K562 (cell line): ENCODE measurements at regions not wholly inside any gene's neighbourhood (a gene's known extent, or its start where the extent isn't known, plus 50 kb on each side); places are given as distances from the start of the nearest gene placed in this dataset.

Source experiments
- ATAC-seq: fragments of 200-7000 bp; cut with Tn5 transposase; 3 replicates; pipeline ENCODE4 v1.9.1; 2020; ENCODE audit warnings: moderate library complexity
- BruUV-seq: library from RNA; stranded (reverse); fragments of 400-500 nt; replicated peaks from 2 replicates; lab custom pipeline; 2021; lab: Mats Ljungman, UMichigan
- CTCF ChIA-PET: fragments of 300-600 bp; formaldehyde crosslinking; extraction: SDS; loops from one replicate; lab custom pipeline; 2021; ENCODE audit warnings: low intra/inter-chr PET ratio; lab: Yijun Ruan, JAX
- POLR2A ChIA-PET: fragments of 300-600, 350-650 bp; sonication (Branson Sonifier 250); formaldehyde crosslinking; extraction: SDS; loops from one replicate; lab custom pipeline; 2021; ENCODE audit warnings: antibody characterized with exemption, inconsistent platforms; lab: Yijun Ruan, JAX
- DNase-seq, 4 experiments: peaks; one replicate each; pipeline versions ENCODE4 v3.0.0 to v3.0.0-alpha.2; 2011 to 2018; ENCODE audit warnings: low spot score in 3 of 4, mixed read lengths in 3 of 4; ENCODE audit errors: extremely low read depth in 1 of 4
- FAIRE-seq: peaks from 2 replicates; lab custom pipeline; 2011; peaks lifted over from hg19 to GRCh38; lab: Jason Lieb, UNC
- H2AFZ ChIP-seq: 2 replicates; pipeline ENCODE4 v1.6.0; 2011; ENCODE audit warnings: low read depth, low read length, control low read depth, inconsistent platforms
- H3K27ac ChIP-seq: fragments of 200-600 bp; 3 replicates; pipeline ENCODE4 v1.8.0; 2011; ENCODE audit warnings: low read depth, mild to moderate bottlenecking, control low read depth, inconsistent platforms, low read length, moderate library complexity, mixed read lengths; ENCODE audit errors: extremely low read depth
- H3K27me3 ChIP-seq, 2 experiments: fragments of 300-600 bp in 1 of 2; 2 replicates in 1 of 2; 3 replicates in 1 of 2; pipeline versions ENCODE4 v1.6.0 to v1.8.0; 2011; ENCODE audit warnings: inconsistent platforms in 2 of 2, low read length in 2 of 2, mild to moderate bottlenecking in 1 of 2, mixed read lengths in 1 of 2, moderate library complexity in 1 of 2; ENCODE audit not compliant: control insufficient read depth in 2 of 2, insufficient read depth in 2 of 2
- H3K36me3 ChIP-seq: fragments of 300-600 bp; 3 replicates; pipeline ENCODE4 v1.8.0; 2011; ENCODE audit warnings: mild to moderate bottlenecking, low read length, inconsistent platforms; ENCODE audit not compliant: control insufficient read depth, insufficient read depth
- H3K4me1 ChIP-seq, 2 experiments: fragments of 200-600 bp in 1 of 2; replicated peaks in 1 of 2; 2 replicates in 1 of 2; 3 replicates in 1 of 2; pipeline versions ENCODE4 v1.5.1 to v1.8.0; 2011; ENCODE audit warnings: inconsistent platforms in 2 of 2, low read length in 2 of 2, mild to moderate bottlenecking in 1 of 2, mixed read lengths in 1 of 2, moderate library complexity in 1 of 2; ENCODE audit not compliant: control insufficient read depth in 2 of 2, insufficient read depth in 2 of 2
- H3K4me2 ChIP-seq: 2 replicates; pipeline ENCODE4 v1.6.1; 2011; ENCODE audit warnings: low read length, control low read depth, inconsistent platforms, mixed read lengths; ENCODE audit not compliant: insufficient read depth
- H3K4me3 ChIP-seq: fragments of 200-600 bp; sonication (generic), shearing (Covaris generic); 2 replicates; pipeline ENCODE4 v1.5.1; 2016; ENCODE audit warnings: control low read depth, inconsistent platforms
- H3K79me2 ChIP-seq: fragments of 200-600 bp; 3 replicates; pipeline ENCODE4 v1.8.0; 2011; ENCODE audit warnings: low read length, inconsistent platforms; ENCODE audit not compliant: control insufficient read depth, insufficient read depth
- H3K9ac ChIP-seq, 2 experiments: 2 replicates each; pipeline versions ENCODE4 v1.6.0 to v1.6.1; 2011; ENCODE audit warnings: low read depth in 2 of 2, low read length in 2 of 2, control low read depth in 1 of 2, inconsistent platforms in 1 of 2, mild to moderate bottlenecking in 1 of 2, mixed read lengths in 1 of 2; ENCODE audit not compliant: insufficient read depth in 1 of 2
- H3K9me1 ChIP-seq: one replicate; pipeline ENCODE4 v1.6.0; 2011; ENCODE audit warnings: inconsistent platforms, mild to moderate bottlenecking, low read length, moderate library complexity; ENCODE audit not compliant: control insufficient read depth, insufficient read depth
- H3K9me3 ChIP-seq: replicated peaks from 2 replicates; pipeline ENCODE4 v1.5.1; 2011; ENCODE audit warnings: low read depth, low read length, inconsistent platforms; ENCODE audit not compliant: control insufficient read depth, insufficient read depth
- H4K20me1 ChIP-seq: replicated peaks from 2 replicates; pipeline ENCODE4 v1.6.1; 2011; ENCODE audit warnings: low read length, inconsistent platforms, mixed read lengths; ENCODE audit not compliant: control insufficient read depth, insufficient read depth
- FOXA3 ChIP-seq, 2 experiments: fragments of 450-650 bp in 1 of 2; sonication (generic) in 1 of 2; formaldehyde crosslinking; IDR thresholded peaks in 1 of 2; conservative IDR thresholded peaks in 1 of 2; 2 replicates each; pipeline versions ENCODE4 v1.4.0 to v1.8.0; 2020 to 2022; ENCODE audit warnings: mild to moderate bottlenecking in 2 of 2, missing genetic modification reagents in 1 of 2
- GABPB2 ChIP-seq: fragments of 250-450 bp; sonication (Bioruptor Pico); conservative IDR thresholded peaks from 2 replicates; pipeline ENCODE4 v1.5.1; 2021; ENCODE audit warnings: mild to moderate bottlenecking
- IFI16 ChIP-seq: fragments of 250-450 bp; sonication (Bioruptor Pico); IDR thresholded peaks from 2 replicates; pipeline ENCODE4 v2.1.2; 2022; ENCODE audit warnings: mild to moderate bottlenecking, inconsistent platforms
- KDM2B ChIP-seq: fragments of 250-450 bp; sonication (Bioruptor Pico); IDR thresholded peaks from 2 replicates; pipeline ENCODE4 v1.8.0; 2021; ENCODE audit warnings: mild to moderate bottlenecking, moderate library complexity
- NFYB ChIP-seq: IDR thresholded peaks from 2 replicates; pipeline ENCODE4 v1.6.1; 2011; ENCODE audit warnings: mild to moderate bottlenecking, moderate library complexity; ENCODE audit not compliant: insufficient read length; ENCODE audit errors: extremely low read depth
- PHF20 ChIP-seq: fragments of 450-650 bp; IDR thresholded peaks from 2 replicates; pipeline ENCODE4 v1.6.1; 2018; ENCODE audit not compliant: partially characterized antibody
- ZNF316 ChIP-seq: fragments of 450-650 bp; IDR thresholded peaks from 2 replicates; pipeline ENCODE4 v1.6.1; 2016
- WGBS: fragments of 100-300 bp; shearing (Covaris generic); methylation state at CpG from one replicate; pipeline ENCODE4 v1.1.6; 2016; ENCODE audit warnings: low coverage, mixed read lengths; ENCODE audit not compliant: insufficient coverage; ENCODE audit errors: missing lambda C conversion rate; 5-methylcytosine and 5-hydroxymethylcytosine counted together
- in situ Hi-C: fragments of 300-500 bp; cut with MboI; formaldehyde crosslinking; loops from 4 replicates; pipeline ENCODE4 v1.15.0; 2018; ENCODE audit warnings: inconsistent platforms, mixed read lengths
- intact Hi-C: fragments of 100-400 bp; cut with micrococcal nuclease; formaldehyde crosslinking; loops from 2 replicates; pipeline ENCODE4 v1.14.2; 2022
- TF ChIP-seq, protein P1 (sequence below): conservative IDR thresholded peaks from 2 replicates; pipeline ENCODE4 v1.6.1; 2011; ENCODE audit warnings: low read depth, mild to moderate bottlenecking, low read length; ENCODE audit not compliant: control insufficient read depth
- TF ChIP-seq, protein P2 (sequence below): fragments of 250-450 bp; sonication (Bioruptor Pico); IDR thresholded peaks from 2 replicates; pipeline ENCODE4 v1.4.0; 2020; ENCODE audit warnings: mild to moderate bottlenecking
- TF ChIP-seq, protein P3 (sequence below): fragments of 250-450 bp; sonication (Bioruptor Pico); IDR thresholded peaks from 2 replicates; pipeline ENCODE4 v1.8.0; 2021; ENCODE audit warnings: borderline replicate concordance, mild to moderate bottlenecking, moderate library complexity; ENCODE audit not compliant: poor library complexity, severe bottlenecking
- TF ChIP-seq, protein P4 (sequence below): sonication (generic); formaldehyde crosslinking; IDR thresholded peaks from 2 replicates; pipeline ENCODE4 v1.8.1; 2023; ENCODE audit warnings: mild to moderate bottlenecking, missing genetic modification reagents, moderate library complexity
- TF ChIP-seq, protein P5 (sequence below), 2 experiments: fragments of 150-350 bp in 1 of 2; IDR thresholded peaks; 2 replicates each; pipeline ENCODE4 v1.6.1; 2012 to 2016; ENCODE audit warnings: low read depth in 2 of 2, low read length in 2 of 2, mild to moderate bottlenecking in 1 of 2, moderate library complexity in 1 of 2

DNA sequence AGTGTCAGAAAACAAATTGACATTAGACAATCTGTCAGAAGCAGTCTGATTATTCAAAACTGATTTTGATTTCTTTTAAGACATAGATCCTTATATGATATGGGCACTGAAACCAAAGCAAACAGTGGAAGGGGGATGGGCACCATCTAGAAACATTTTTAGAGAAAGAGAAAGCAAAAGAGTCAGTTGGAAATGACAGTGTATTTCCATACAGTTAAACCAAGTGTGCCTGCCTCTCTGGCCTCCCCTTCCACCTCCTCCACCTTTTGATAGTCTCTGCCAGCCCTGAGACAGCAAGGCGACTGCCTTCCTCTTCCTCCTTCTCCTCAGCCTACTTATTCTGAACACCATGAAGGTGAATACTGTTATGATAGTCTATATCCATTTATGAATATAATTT, 949.7 kb downstream of the AMY1C start:
- Histone ChIP-seq H3K27ac (no peak overlapping the region), H3K4me1 (no peaks in the 10 kb centered on the region), H3K9me1 (no peaks in the 10 kb centered on the region), H3K9ac (no peak overlapping the region), H2AFZ (no peak overlapping the region), H3K4me2 (no peak overlapping the region), H4K20me1 (no peaks in the 10 kb centered on the region), H3K4me3 (no peak overlapping the region), H3K9me3 (no peaks in the 10 kb centered on the region), H3K36me3 (no peaks in the 10 kb centered on the region), H3K79me2 (no peaks in the 10 kb centered on the region), H3K27me3 (no peaks in the 10 kb centered on the region)
- intact Hi-C loops, result no loop called here
- no TSS peak for BruUV-seq
- POLR2A ChIA-PET, result no interaction called here
- in situ Hi-C loops, result no loop called here
- DNase-seq (no peak), FAIRE-seq (no peak), ATAC-seq (no peak)
- WGBS, result 0% methylated on average over 1 of the region's 1 CpG
- CTCF ChIA-PET, result no interaction called here
- TF ChIP-seq, protein P1, sequence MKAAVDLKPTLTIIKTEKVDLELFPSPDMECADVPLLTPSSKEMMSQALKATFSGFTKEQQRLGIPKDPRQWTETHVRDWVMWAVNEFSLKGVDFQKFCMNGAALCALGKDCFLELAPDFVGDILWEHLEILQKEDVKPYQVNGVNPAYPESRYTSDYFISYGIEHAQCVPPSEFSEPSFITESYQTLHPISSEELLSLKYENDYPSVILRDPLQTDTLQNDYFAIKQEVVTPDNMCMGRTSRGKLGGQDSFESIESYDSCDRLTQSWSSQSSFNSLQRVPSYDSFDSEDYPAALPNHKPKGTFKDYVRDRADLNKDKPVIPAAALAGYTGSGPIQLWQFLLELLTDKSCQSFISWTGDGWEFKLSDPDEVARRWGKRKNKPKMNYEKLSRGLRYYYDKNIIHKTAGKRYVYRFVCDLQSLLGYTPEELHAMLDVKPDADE, result no peak
- TF ChIP-seq, protein P2, sequence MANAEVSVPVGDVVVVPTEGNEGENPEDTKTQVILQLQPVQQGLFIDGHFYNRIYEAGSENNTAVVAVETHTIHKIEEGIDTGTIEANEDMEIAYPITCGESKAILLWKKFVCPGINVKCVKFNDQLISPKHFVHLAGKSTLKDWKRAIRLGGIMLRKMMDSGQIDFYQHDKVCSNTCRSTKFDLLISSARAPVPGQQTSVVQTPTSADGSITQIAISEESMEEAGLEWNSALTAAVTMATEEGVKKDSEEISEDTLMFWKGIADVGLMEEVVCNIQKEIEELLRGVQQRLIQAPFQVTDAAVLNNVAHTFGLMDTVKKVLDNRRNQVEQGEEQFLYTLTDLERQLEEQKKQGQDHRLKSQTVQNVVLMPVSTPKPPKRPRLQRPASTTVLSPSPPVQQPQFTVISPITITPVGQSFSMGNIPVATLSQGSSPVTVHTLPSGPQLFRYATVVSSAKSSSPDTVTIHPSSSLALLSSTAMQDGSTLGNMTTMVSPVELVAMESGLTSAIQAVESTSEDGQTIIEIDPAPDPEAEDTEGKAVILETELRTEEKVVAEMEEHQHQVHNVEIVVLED, result no peak
- no peak for TF ChIP-seq PHF20
- TF ChIP-seq, protein P3, sequence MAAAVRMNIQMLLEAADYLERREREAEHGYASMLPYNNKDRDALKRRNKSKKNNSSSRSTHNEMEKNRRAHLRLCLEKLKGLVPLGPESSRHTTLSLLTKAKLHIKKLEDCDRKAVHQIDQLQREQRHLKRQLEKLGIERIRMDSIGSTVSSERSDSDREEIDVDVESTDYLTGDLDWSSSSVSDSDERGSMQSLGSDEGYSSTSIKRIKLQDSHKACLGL (CRISPR knock-in tag), result no peak
- no peak for TF ChIP-seq IFI16
- TF ChIP-seq FOXA3 (CRISPR knock-in tag; conservative IDR thresholded peaks at IDR 0.05 in 1 of 2, IDR thresholded peaks at IDR 0.05 in 1 of 2), result no peak
- TF ChIP-seq KDM2B (CRISPR knock-in tag), result no peak
- TF ChIP-seq GABPB2 (CRISPR knock-in tag), result no peak
- TF ChIP-seq ZNF316, result no peak
- TF ChIP-seq NFYB, result no peak
- TF ChIP-seq, protein P4, sequence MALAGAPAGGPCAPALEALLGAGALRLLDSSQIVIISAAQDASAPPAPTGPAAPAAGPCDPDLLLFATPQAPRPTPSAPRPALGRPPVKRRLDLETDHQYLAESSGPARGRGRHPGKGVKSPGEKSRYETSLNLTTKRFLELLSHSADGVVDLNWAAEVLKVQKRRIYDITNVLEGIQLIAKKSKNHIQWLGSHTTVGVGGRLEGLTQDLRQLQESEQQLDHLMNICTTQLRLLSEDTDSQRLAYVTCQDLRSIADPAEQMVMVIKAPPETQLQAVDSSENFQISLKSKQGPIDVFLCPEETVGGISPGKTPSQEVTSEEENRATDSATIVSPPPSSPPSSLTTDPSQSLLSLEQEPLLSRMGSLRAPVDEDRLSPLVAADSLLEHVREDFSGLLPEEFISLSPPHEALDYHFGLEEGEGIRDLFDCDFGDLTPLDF, result no peak
- TF ChIP-seq, protein P5, sequence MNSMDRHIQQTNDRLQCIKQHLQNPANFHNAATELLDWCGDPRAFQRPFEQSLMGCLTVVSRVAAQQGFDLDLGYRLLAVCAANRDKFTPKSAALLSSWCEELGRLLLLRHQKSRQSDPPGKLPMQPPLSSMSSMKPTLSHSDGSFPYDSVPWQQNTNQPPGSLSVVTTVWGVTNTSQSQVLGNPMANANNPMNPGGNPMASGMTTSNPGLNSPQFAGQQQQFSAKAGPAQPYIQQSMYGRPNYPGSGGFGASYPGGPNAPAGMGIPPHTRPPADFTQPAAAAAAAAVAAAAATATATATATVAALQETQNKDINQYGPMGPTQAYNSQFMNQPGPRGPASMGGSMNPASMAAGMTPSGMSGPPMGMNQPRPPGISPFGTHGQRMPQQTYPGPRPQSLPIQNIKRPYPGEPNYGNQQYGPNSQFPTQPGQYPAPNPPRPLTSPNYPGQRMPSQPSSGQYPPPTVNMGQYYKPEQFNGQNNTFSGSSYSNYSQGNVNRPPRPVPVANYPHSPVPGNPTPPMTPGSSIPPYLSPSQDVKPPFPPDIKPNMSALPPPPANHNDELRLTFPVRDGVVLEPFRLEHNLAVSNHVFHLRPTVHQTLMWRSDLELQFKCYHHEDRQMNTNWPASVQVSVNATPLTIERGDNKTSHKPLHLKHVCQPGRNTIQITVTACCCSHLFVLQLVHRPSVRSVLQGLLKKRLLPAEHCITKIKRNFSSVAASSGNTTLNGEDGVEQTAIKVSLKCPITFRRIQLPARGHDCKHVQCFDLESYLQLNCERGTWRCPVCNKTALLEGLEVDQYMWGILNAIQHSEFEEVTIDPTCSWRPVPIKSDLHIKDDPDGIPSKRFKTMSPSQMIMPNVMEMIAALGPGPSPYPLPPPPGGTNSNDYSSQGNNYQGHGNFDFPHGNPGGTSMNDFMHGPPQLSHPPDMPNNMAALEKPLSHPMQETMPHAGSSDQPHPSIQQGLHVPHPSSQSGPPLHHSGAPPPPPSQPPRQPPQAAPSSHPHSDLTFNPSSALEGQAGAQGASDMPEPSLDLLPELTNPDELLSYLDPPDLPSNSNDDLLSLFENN (IDR thresholded peaks at IDR 0.05; ENCODE audit: low read depth in 2 of 2, low read length in 2 of 2), result no peak
